Mesodermal cell (in vitro differentiated cells): ENCODE measurements at regions not wholly inside any gene's neighbourhood (a gene's known extent, or its start where the extent isn't known, plus 50 kb on each side); places are given as distances from the start of the nearest gene placed in this dataset.

Experiments
- H3K27ac ChIP-seq: 2 replicates; pipeline ENCODE4 v1.7.0; 2013; ENCODE audit warnings: mild to moderate bottlenecking, low read depth, low read length, moderate library complexity; ENCODE audit not compliant: severe bottlenecking
- H3K36me3 ChIP-seq: 2 replicates; pipeline ENCODE4 v1.7.1; 2013; ENCODE audit warnings: mild to moderate bottlenecking, low read length, moderate library complexity; ENCODE audit not compliant: control insufficient read depth, insufficient read depth
- H3K4me1 ChIP-seq: one replicate; pipeline ENCODE4 v1.7.1; 2013; ENCODE audit warnings: mild to moderate bottlenecking, low read length; ENCODE audit not compliant: insufficient read depth, control insufficient read depth, poor library complexity, severe bottlenecking
- H3K4me3 ChIP-seq: 2 replicates; pipeline ENCODE4 v1.7.0; 2013; ENCODE audit warnings: low read length, control low read depth, mild to moderate bottlenecking; ENCODE audit not compliant: insufficient read depth, poor library complexity, severe bottlenecking; ENCODE audit errors: extremely low read depth
- H3K9me3 ChIP-seq: 2 replicates; pipeline ENCODE4 v1.7.1; 2013; ENCODE audit warnings: mild to moderate bottlenecking, low read length, moderate library complexity; ENCODE audit not compliant: control insufficient read depth
- WGBS, 2 experiments: methylation state at CpG; one replicate each; pipeline ENCODE4 v1.1.5; 2013; ENCODE audit warnings: missing lambda C conversion rate in 2 of 2; ENCODE audit not compliant: insufficient coverage in 2 of 2; 5-methylcytosine and 5-hydroxymethylcytosine counted together

DNA sequence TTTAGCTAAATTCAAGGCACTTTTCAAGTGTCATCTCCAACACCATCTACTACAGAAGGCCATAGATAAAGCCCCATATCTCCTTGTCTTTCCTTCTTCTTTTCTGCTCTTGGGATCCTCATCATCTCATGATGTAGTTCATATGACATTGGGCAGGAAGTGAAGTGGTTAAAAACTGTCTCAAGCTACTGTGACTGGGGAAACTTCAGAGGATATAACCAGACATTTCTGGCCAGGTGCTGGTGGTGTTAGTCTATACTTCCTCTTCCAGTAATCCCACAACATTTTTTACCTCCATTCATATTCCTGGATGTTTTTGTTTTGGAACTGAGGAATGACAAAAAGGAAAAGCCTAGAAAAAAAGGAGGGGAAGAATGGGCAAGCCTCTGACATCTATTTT lies 188.7 kb downstream of the LURAP1L start:
- Histone ChIP-seq H3K27ac (no peak overlapping the region), H3K36me3 (no peaks in the 10 kb centered on the region), H3K9me3 (peaks cover 9% of the 10 kb centered on the region), H3K4me1 (no peaks in the 10 kb centered on the region), H3K4me3 (no peak overlapping the region)

DNA sequence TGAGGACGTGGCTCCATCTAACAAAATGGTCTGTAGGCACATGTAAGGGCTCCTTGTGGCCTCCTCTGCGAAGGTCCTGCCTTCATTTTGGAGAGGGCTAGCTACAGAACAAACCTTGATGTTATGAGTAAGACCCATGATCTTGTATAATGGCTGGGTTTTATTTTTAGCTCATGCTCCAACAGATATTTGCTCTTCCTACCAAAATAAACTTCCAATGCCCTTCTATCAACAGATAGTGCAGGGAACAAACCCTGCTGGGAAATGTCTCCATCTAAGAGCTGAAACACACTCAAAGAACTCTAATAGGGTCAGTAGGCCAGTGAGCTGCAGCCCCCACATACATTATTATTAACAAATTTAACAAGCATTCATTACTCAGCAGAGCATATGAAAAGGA lies 189.5 kb downstream of the LURAP1L start:
- Histone ChIP-seq H3K4me3 (no peak overlapping the region), H3K27ac (no peak overlapping the region), H3K4me1 (no peaks in the 10 kb centered on the region), H3K9me3 (peaks cover 2% of the 10 kb centered on the region), H3K36me3 (no peaks in the 10 kb centered on the region)
- WGBS, 2 experiments: 92 to 100% methylated on average over 1 to 2 of the region's 2 CpGs

DNA sequence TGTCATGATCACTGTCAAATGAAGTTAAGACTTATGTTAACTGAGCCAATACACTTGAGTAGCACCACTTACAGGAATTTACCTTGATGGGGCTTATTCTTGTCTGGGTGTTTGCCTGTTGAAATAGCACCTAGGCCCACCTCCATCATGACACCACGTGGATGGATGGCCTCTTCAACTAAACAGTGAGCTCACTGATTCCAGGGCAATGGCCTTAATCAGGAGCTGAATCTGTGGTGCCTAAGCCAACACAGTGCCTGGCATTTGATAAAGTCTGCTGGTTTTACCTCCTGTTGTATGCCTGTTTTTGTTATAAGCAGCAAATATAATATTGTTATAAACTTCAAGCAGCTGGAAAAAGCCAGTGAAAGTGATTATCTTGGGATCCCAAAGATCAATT lies 190.5 kb downstream of the LURAP1L start:
- Histone ChIP-seq H3K27ac (no peak overlapping the region), H3K4me3 (no peak overlapping the region), H3K9me3 (no peaks in the 10 kb centered on the region), H3K36me3 (no peaks in the 10 kb centered on the region), H3K4me1 (no peaks in the 10 kb centered on the region)
- 100% methylated on average over 1 of the region's 1 CpG; no CpG with 5 or more reads in 1 of the 2 experiments for WGBS, 2 experiments

DNA sequence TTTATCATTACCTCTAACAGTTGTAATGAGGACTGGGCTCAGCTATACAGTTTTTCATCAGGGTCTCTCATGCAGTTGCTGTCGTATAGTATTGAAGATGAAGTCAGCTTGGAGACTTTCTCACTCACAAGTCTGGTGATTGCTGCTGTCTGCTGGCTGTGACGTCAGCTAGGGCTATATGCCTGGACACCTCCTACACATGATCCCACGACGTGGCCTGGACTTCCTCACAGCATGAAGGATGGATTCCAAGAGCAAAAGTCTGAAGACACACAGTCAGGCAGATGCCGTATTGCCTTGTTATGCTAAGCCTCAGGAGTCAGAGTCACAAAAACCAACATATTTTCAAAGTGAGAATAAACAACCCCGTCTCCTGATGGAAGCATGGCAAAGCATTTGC lies 193.3 kb downstream of the LURAP1L start:
- peaks cover 7% of the 10 kb centered on the region for H3K4me1 ChIP-seq
- WGBS, 2 experiments: 63 to 70% methylated on average over 4 of the region's 6 CpGs
- no peaks in the 10 kb centered on the region for H3K9me3 ChIP-seq
- no peaks in the 10 kb centered on the region for H3K36me3 ChIP-seq
- H3K27ac ChIP-seq: peak overlapping the region; percentile 82
- H3K4me3 ChIP-seq: no peak overlapping the region

DNA sequence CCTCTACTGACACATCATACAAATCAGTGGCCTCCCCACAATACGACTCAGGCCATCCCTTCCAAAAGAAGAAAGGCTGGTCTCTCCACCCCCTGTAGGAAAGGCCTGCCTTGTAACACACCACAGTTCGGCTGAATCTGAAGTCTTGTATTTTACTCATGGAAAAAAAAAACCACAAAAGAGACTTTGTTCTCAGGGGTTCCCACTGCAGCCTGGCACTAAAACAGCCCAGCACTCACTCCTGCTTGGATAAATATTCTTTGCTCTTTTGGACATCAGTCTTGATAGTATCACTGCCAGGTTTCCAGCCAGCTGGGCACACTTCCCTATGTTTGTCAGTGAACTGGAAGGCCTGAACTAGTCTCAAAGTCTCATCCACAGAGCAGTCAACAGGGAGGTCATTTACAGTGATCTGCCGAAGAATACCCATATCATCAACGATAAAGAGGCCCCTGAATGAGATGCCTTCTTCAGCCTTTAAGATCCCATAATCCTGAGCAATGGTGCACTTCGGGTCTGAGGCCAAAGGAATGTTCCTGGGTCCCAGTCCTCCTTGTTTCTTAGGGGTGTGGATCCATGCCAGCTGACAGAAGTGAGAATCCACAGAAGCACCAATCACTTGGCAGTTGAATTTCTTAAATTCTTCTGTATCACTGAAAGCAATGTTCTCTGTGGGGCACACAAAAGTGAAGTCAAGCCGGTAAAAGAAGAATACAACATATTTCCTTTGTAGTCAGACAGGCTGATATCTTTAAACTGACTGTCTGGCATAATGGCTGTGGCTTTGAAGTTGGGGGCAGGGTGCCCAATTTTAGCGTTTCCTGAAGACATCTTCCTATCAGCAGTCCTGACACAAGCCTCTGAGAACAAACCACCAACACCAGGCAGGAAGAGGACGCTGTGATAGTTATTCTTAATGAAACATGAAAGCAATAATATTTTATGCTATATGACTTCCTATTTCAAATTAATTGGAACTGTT lies 198.1 kb downstream of the LURAP1L start:
- H3K27ac ChIP-seq: peak overlapping the region; percentile 92

DNA sequence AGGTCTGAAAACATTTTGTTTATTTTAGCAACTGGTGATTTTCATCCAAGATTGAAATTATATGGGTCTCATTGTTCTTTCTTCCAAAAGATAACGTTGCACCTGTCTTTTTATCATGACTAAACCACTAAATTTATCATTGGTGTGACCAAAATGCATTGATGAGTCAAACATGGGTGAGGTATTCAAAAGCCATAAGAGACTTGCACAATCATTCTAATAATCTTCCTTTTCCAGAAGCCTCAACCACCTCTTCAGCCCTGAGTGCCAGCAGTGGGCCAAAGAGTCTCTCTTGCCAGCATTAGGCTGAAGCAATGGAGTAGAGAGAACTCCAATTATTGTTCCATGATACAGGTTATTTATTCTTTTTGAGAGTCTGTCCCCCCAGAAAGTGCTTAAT lies 198.9 kb downstream of the LURAP1L start:
- no peaks in the 10 kb centered on the region for H3K36me3 ChIP-seq
- H3K27ac ChIP-seq: peak overlapping the region; percentile 92
- WGBS, 2 experiments: no CpG with 5 or more reads among the region's 1 CpG
- peaks cover 4% of the 10 kb centered on the region for H3K9me3 ChIP-seq
- no peak overlapping the region for H3K4me3 ChIP-seq
- H3K4me1 ChIP-seq: peaks cover 13% of the 10 kb centered on the region

More for the DNA sequence above, 198.1 kb downstream of the LURAP1L start:
- peaks cover 4% of the 10 kb centered on the region for H3K9me3 ChIP-seq
- no peak overlapping the region for H3K4me3 ChIP-seq
- H3K36me3 ChIP-seq: no peaks in the 10 kb centered on the region
- peaks cover 13% of the 10 kb centered on the region for H3K4me1 ChIP-seq
- WGBS, 2 experiments: 95 to 97% methylated on average over 3 of the region's 8 CpGs

DNA sequence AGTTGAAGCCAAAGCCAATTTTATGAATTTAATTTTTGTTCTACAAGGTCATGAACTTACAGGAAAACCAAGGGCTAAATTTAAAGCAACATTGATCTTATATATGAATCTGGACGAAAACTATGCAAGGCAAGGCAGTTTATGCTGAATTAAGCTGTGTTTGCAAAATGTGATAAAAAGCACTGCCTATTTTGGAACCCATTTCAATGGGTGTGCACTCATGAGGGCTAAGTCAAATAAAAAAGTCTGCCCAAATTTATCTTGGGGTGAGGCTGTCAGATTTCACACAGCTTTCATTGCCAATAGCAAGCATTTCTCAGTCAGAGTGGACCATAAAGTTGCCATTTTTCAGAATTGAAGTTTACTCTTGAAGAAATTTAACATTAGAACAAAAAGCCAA lies 199.9 kb downstream of the LURAP1L start:
- H3K4me3 ChIP-seq: no peak overlapping the region

DNA sequence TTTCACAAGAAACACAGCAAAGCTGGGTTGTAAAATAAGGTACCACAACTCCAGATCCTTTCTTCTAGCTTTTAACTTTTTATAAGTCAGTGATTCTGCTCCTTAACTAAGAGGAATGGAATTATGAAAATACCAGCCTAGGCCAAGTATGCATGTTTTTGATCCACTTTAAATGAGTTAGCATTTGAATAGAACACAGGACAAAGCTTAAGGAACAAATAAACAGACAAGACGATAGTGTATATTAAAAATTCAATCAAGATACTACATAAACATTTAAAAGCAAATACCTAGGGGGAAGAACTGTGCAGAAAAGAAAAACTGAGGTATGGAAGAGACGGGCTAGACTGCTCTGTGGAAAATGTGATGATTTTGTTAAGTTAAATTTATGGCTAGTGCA lies 200.7 kb downstream of the LURAP1L start:
- H3K9me3 ChIP-seq: peaks cover 4% of the 10 kb centered on the region
- peaks cover 13% of the 10 kb centered on the region for H3K4me1 ChIP-seq
- WGBS, 2 experiments: no CpG with 5 or more reads among the region's 2 CpGs
- H3K36me3 ChIP-seq: no peaks in the 10 kb centered on the region
- no peak overlapping the region for H3K27ac ChIP-seq
- H3K4me3 ChIP-seq: no peak overlapping the region

More for the DNA sequence above, 199.9 kb downstream of the LURAP1L start:
- H3K27ac ChIP-seq: no peak overlapping the region
- peaks cover 4% of the 10 kb centered on the region for H3K9me3 ChIP-seq
- H3K36me3 ChIP-seq: no peaks in the 10 kb centered on the region
- WGBS, 2 experiments: 71 to 100% methylated on average over 1 of the region's 1 CpG
- H3K4me1 ChIP-seq: peaks cover 13% of the 10 kb centered on the region

DNA sequence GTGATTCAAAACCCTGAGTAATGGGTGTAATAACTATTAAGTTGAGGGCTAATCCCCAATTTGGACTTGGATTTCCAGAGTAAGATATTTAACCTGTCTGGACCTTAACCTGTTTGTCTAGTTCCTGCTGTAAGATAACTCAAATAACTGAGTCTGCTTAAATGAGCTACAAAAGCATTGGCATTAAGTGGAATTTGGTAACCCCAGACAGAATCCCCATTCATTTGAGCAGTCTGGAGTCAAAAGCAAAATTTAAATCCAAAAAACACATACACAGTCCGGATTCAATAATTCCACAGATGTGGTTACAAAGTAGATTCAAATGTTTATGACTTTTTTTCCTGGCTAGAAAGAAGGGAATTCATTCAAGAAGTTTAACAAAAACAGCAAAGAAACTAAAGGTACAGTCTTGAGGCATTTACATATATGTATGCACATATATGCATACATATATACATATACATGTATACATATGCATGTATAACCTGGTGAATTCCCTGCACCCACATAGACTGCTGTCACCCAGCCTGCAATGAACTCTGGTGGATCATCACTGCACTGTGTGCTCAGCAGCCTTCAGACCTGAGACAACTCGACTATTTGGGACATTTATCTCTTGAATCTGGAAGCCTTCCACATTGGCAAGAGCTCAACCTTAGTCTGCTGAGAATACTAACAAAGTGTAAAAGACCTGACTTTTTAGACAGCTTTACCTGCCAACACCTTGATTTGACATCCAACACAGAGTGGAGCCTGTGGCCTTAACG lies 205.4 kb downstream of the LURAP1L start:
- peaks cover 4% of the 10 kb centered on the region for H3K9me3 ChIP-seq
- H3K4me1 ChIP-seq: no peaks in the 10 kb centered on the region
- no peak overlapping the region for H3K4me3 ChIP-seq
- 88 to 93% methylated on average over 2 of the region's 3 CpGs for WGBS, 2 experiments
- H3K36me3 ChIP-seq: no peaks in the 10 kb centered on the region
- no peak overlapping the region for H3K27ac ChIP-seq

DNA sequence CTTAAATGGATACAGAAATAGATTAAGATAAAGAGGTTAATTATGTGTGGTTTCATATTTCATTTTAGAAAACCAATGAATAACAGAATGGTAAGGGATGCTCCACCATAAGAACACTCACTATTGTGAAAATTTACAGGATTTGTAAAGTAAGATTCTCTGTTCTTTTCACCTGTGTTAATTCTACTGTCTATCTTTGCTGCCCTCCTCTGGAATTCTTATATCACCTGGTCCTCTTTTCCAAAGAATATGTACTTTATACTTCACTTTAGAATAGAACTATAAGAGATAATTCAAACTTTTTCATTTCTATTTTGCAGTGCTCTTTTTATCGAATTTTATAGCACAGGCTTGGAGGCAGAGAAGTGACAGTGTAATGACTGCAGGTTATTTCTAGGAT lies 213.4 kb downstream of the LURAP1L start:
- Histone ChIP-seq H3K9me3 (no peaks in the 10 kb centered on the region), H3K4me1 (no peaks in the 10 kb centered on the region), H3K4me3 (no peak overlapping the region), H3K36me3 (no peaks in the 10 kb centered on the region), H3K27ac (no peak overlapping the region)
- WGBS, 2 experiments: no CpG with 5 or more reads among the region's 1 CpG

DNA sequence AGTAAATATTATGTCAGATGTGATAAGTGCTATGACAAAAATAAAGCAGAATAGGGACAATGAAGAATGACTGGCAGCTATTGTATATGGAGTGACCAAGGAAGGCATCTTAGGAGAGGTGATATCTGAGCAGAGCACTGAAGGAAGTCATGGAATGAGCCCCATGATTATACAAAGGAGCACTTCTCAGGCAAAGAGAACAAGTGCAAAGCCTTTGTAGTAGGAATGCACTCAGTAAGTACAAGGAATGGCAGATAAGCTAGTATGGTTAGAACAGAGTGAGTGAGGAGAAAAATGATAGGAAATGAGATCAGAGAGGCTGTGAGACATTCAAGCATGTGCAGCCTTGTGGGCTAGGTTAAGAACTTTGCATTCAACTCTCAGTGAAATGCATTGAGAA lies 214.8 kb downstream of the LURAP1L start:
- H3K4me3 ChIP-seq: no peak overlapping the region
- no peaks in the 10 kb centered on the region for H3K36me3 ChIP-seq
- no peaks in the 10 kb centered on the region for H3K9me3 ChIP-seq
- H3K4me1 ChIP-seq: no peaks in the 10 kb centered on the region
- H3K27ac ChIP-seq: no peak overlapping the region
